HG03354 (cell line): ENCODE measurements at regions not wholly inside any gene's neighbourhood (a gene's known extent, or its start where the extent isn't known, plus 50 kb on each side); places are given as distances from the start of the nearest gene placed in this dataset.

Experiments
- ATAC-seq: cut with Tn5 transposase; IDR thresholded peaks from one replicate; pipeline ENCODE4 v1.9.1; 2021; ENCODE audit warnings: mild to moderate bottlenecking; ENCODE audit not compliant: unreplicated experiment, poor library complexity, severe bottlenecking

DNA sequence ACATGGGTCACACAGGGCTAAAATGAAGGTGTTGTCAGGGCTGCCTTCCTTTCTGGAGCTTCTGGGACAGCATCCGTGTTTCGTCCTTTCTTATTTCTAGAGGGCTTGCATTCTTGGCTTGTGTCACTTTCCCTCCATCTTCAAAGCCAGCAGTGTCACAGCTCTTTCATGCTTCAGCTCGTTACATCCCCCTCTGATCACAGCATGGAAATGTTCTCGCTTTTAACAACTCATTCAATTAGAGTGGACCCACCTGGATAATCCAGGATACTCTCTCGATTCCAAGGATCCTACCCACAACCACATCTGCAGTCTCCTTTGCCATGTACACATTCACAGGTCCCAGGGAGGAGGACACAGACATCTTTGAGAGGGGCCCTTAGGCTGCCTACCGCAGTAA is 316.2 kb upstream of the FIGN start:
- no peak for ATAC-seq

- no peak for ATAC-seq
Observed at GRCh38 chr2:164048729-164049128, 312.9 kb upstream of the FIGN start.

DNA sequence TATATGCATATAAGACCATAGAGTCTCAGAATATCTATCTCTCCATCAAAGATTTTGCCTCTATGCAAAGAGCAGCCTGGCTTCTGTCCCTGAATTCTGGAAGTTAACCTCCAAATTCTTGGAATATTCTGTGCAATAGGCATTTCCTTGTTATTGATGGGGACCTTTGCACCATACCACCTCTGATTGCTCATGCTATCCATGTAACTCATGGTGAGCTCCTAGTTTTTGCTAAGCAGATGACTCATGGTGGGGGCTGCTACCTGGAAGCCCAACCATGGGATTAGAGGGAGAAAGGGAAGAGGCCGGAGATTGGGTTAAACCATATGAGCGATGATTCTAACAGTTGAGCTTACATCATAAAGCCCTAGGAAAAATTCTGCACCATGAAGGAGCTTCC is 310.2 kb upstream of the FIGN start:
- ATAC-seq: no peak

DNA sequence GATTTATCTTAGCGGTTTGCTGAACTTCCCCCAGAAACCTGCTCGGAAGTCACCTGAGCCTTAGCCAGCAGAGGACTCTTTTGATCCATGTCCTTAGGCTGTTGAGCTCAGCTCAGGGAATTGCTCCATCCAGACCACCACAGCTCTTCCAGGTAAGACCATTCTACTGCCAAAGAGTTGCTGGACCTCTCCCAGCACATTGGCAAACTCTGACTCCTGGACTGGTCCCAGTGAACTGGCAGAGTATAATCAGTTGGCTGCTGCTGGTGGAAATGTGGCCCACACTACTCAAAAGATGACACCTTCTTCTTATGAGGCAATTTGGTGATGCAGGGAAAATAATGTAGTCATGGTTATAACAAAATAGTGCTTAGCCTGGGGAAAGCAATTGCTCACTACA is 308.8 kb upstream of the FIGN start:
- ATAC-seq: no peak

- ATAC-seq: no peak
Observed at GRCh38 chr2:164039270-164039669, 303.5 kb upstream of the FIGN start.

DNA sequence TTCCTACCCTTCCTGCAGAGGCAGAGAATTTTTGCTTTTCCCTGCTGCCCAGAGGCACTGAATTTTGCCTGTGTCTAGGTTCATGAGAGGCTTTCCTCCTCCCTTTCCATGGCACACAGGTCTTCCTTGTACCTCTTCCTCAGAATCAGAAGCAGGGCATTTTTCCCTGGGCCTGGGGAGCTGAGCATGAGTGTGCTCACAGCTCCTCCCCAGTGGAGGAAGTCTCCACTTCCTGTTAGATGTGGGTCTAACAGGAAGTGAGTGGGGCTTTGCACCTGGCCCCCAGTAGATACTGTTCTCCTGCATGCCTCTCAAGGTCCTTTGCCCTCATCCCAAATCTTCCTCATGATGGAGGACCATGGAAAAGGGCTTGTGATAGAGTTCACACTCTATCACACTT is 297.2 kb upstream of the FIGN start:
- ATAC-seq: peak; percentile 70

DNA sequence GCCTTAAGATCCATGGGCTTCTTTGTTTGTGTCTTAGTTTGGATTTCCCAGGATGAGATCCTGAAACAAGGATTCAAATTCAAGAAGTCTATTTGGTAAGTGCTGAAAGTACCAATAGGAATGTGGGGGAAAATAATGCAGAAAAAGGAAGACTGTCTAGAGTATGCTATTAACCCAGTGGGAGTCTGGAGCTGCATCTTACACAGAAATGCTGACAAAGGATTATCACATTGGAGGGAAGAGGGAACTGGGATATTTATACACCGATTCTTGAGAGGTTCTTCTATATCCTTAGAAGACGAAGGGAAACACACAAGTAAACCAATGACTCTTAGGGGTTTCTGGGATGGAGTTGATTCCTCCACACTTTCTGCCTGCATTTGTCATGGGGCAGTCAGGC is 294.8 kb upstream of the FIGN start:
- ATAC-seq: no peak

DNA sequence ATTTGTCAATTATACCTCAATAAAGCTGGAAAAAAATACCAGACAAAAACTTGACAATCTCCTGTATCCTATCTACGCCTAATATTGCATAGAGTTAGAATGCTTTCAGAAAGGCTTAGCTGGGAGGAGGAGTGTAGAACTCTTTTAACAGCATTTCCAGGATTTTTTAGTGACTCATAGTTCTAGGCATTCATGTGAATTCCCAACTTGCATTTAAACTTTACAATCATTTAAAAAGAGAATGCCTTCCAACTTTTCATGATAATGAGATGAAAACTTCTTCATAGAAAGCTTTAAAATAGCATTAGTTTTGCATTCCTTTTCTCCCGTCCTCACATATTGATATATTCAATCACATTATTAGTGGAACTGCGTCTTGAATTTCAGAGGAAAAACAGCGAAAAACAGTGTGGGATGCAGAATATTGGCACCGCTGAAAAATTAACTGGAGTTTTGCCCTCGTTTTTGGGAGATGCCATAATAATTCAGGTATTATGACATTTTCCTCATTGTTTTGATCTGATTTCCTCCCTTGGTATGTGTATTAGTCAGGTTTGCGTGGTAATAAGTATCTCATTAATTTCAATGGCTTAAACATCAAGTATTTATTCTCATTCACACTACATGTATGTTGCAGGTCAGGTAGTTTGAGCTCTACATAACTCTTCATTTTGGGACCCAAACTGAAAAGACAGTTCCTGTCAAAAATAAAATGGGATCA is 293.2 kb upstream of the FIGN start:
- ATAC-seq: no peak

DNA sequence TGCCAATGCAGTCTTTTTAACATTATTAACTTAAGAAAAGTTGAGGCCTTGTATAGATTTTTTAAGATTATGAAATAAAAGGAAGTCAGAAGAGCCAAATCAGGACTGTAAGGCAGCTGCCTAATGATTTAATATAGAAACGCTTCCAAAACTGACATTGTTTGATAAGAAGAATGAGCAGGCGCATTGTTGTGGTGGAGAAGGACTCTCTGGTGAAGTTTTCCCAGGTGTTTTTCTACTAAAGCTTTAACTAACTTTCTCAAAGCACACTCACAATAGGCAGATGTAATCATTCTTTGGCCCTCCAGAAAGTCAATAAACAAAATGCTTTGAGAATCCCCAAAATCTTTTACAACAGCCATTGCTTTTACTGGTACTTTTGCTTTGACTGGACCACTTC is 288.6 kb upstream of the FIGN start:
- no peak for ATAC-seq

GRCh38 chr2:164023896-164024295 is 288.1 kb upstream of the FIGN start:
- ATAC-seq: no peak

GRCh38 chr2:164015328-164016123 is 279.7 kb upstream of the FIGN start:
- peak; percentile 94 for ATAC-seq

GRCh38 chr2:164014791-164015190 is 279.0 kb upstream of the FIGN start:
- no peak for ATAC-seq

DNA sequence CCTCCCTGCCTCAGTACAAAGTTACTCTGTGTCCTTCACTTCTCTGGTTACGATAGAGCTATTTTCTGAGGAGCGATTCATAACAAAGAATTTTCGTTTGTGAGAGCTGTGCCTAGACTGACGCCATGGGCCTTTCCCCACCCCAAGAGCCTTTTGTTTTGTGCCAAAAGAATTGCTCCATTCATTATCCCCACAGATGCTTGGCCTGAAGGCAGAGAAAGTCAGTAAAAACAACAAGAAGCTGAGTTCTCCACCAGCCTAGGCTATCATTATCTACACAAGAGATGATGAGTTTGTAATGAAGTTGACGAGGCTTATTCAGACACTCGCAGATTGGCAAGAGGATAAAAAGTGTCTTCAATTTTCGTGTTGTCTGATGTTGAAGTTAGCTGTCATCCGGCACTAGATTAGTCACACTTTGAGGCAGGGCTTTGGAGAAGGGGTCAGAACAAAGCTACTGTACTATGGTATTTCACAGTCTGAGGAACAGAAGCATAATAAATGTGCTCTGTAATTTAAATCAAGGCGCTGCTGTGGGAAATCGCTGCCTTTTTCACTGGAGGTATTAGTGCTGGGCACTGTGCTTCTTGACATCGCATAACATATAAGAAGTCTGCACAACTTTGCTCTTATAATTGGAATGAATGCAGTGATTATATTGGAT is 278.4 kb upstream of the FIGN start:
- no peak for ATAC-seq

DNA sequence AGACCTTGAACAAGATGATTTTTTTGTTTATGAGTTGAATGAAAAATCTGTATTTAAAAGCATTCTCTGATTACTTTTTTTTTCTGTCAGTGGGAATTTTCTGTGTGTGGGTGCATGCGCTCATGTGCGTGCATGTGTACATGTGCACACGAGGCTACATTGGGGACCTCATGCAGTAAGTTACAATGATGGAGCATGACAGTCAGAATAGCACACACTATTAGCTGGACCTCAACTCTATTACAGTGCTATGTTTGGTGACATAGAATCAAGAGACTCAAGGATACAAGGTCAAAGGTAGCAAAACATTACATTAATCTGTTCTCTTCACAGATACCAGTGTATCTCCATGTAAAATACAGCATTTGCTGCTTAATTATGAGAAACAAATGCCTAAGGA is 276.8 kb upstream of the FIGN start:
- no peak for ATAC-seq

GRCh38 chr2:164009756-164010337 is 274.0 kb upstream of the FIGN start:
- ATAC-seq: no peak

GRCh38 chr2:164008752-164009151 is 272.9 kb upstream of the FIGN start:
- ATAC-seq: no peak

- no peak for ATAC-seq
Observed at GRCh38 chr2:164006704-164007103, 270.9 kb upstream of the FIGN start.

DNA sequence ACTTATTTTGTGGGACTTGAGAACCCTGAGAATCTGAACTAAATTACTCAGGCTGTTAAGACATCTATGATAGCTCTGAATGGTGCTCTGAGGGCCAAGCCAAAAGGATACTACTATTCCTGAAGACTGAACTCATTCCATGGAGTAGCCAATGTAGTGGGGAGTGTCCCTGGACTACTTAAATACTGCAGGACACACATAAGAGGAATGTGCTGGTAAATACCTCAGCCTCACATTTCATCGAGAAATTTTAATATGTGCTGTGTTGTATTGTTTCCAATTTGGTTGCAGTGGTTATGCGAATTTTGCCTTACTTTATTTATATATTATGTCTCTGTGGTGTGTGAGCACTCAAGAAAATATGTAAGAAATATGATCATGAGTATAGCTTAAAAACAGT is 264.4 kb upstream of the FIGN start:
- ATAC-seq: no peak

GRCh38 chr2:163997466-163997865 is 261.7 kb upstream of the FIGN start:
- ATAC-seq: no peak

GRCh38 chr2:163990541-163990940 is 254.7 kb upstream of the FIGN start:
- ATAC-seq: no peak

- no peak for ATAC-seq
Observed at GRCh38 chr2:163990101-163990500, 254.3 kb upstream of the FIGN start.
